Tibial artery (tissue), 4 donors: ENCODE measurements at regions not wholly inside any gene's neighbourhood (a gene's known extent, or its start where the extent isn't known, plus 50 kb on each side); places are given as distances from the start of the nearest gene placed in this dataset.

Source experiments
- DNase-seq, 2 donors: peaks; one replicate each; pipeline ENCODE4 v3.0.0-alpha.2; 2019
- H3K27ac ChIP-seq, 2 donors: fragments of 200-600 bp; sonication (generic) in 1 of 2; 1 replicate in 1 of 2; 2 replicates in 1 of 2; pipeline ENCODE4 v1.5.1; 2018 to 2019; ENCODE audit warnings: mild to moderate bottlenecking in 1 of 2
- H3K27me3 ChIP-seq, 2 donors: fragments of 200-600 bp; sonication (generic) in 1 of 2; one replicate each; pipeline versions ENCODE4 v1.5.1 to v1.6.0; 2016 to 2019
- H3K36me3 ChIP-seq, 3 donors: fragments of 200-600 bp; sonication (generic) in 2 of 3; one replicate each; pipeline ENCODE4 v1.5.1; 2016 to 2019; ENCODE audit warnings: mild to moderate bottlenecking in 2 of 3
- H3K4me1 ChIP-seq, 4 donors: fragments of 200-600 bp; sonication (generic) in 2 of 4; 1 replicate in 3 of 4; 2 replicates in 1 of 4; pipeline ENCODE4 v1.5.1; 2016 to 2019
- H3K4me3 ChIP-seq, 2 donors: fragments of 200-600 bp; sonication (generic) in 1 of 2; 1 replicate in 1 of 2; 2 replicates in 1 of 2; pipeline ENCODE4 v1.5.1; 2018 to 2019; ENCODE audit warnings: mild to moderate bottlenecking in 2 of 2
- H3K9me3 ChIP-seq, 3 donors: fragments of 200-600 bp; sonication (generic) in 1 of 3; one replicate each; pipeline ENCODE4 v1.5.1; 2016 to 2019
- intact Hi-C: fragments of 100-400 bp; cut with DNase I; formaldehyde crosslinking; loops from one replicate; pipeline ENCODE4 v1.15.0; 2023; ENCODE audit warnings: low total_unique reads
- TF ChIP-seq, protein P1 (sequence below), 2 experiments: fragments of 200-600 bp in 1 of 2; fragments of 450-650 bp in 1 of 2; IDR thresholded peaks; one replicate each; pipeline ENCODE4 v1.5.1; 2017 to 2019; ENCODE audit warnings: antibody characterized with exemption in 2 of 2, mild to moderate bottlenecking in 1 of 2, moderate library complexity in 1 of 2

DNA sequence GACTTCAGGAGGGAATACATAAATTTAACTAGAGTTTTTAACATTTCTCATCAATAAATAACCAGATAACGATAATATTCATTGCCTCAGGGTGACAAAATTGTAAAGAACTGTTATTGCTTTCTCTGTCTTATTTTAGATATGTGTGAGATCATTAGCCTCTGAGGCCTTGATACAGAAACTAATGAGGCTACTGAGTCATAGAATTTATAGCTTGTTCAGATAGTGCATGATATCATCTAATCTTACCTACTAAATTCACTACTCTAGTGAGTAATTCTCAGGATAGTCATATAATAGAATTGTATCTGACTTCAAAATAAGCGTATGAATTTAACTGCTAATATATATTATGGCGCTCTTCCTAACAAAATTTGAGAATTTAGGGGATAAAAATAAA, 360.8 kb upstream of the KLHL1 start:
- no peak for DNase-seq
- intact Hi-C loops: no loop called here
- H3K9me3 ChIP-seq: no peaks in the 10 kb centered on the region
- no peaks in the 10 kb centered on the region for H3K4me1 ChIP-seq
- H3K27ac ChIP-seq: no peak overlapping the region
- no peak overlapping the region for H3K4me3 ChIP-seq
- no peaks in the 10 kb centered on the region for H3K27me3 ChIP-seq
- TF ChIP-seq, protein P1, sequence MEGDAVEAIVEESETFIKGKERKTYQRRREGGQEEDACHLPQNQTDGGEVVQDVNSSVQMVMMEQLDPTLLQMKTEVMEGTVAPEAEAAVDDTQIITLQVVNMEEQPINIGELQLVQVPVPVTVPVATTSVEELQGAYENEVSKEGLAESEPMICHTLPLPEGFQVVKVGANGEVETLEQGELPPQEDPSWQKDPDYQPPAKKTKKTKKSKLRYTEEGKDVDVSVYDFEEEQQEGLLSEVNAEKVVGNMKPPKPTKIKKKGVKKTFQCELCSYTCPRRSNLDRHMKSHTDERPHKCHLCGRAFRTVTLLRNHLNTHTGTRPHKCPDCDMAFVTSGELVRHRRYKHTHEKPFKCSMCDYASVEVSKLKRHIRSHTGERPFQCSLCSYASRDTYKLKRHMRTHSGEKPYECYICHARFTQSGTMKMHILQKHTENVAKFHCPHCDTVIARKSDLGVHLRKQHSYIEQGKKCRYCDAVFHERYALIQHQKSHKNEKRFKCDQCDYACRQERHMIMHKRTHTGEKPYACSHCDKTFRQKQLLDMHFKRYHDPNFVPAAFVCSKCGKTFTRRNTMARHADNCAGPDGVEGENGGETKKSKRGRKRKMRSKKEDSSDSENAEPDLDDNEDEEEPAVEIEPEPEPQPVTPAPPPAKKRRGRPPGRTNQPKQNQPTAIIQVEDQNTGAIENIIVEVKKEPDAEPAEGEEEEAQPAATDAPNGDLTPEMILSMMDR (IDR thresholded peaks at IDR 0.05): no peak
- H3K36me3 ChIP-seq: no peaks in the 10 kb centered on the region

DNA sequence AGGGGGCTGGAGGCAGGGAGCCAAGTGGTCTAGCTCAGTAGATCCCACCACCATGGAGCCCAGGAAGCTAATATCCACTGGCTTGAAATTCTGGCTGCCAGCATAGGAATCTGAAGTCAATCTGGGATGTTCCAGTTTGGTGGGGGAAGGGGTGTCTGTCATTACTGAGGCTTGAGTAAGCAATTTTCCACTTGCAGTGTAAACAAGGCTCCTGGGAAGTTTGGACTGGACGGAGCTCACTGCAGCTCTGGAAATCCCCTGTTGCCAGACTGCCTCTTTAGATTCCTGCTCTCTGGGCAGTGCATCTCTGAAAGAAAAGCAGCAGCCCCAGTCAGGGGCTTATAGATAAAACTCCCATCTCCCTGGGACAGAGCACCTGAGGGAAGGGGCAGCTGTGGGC, 349.2 kb upstream of the KLHL1 start:
- TF ChIP-seq, protein P1 (IDR thresholded peaks at IDR 0.05): no peak
- Histone ChIP-seq H3K27ac (no peak overlapping the region), H3K9me3 (no peaks in the 10 kb centered on the region)

DNA sequence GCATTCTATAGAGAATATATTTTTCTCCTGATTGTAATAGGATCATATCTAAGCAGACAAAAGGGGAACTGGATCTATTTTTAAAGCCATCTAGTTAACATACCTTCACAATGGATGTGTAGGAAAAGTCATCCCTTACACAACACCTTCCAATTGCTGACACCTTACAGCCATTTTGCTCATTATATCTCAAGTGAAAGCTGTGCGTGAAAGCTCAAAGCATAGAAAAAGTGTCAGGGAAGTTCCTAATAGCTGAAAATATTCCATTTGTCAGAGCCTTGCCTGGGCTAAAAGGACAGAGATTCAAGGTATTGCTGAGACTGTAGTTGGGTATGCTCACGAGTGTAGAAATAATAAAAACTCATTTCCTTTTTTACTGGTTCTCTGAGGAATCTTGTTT, 340.6 kb upstream of the KLHL1 start:
- no peaks in the 10 kb centered on the region for H3K27me3 ChIP-seq
- TF ChIP-seq, protein P1 (IDR thresholded peaks at IDR 0.05): no peak
- H3K4me1 ChIP-seq: no peaks in the 10 kb centered on the region
- no peak for DNase-seq
- H3K4me3 ChIP-seq: no peak overlapping the region
- H3K36me3 ChIP-seq: no peaks in the 10 kb centered on the region
- intact Hi-C loops: no loop called here
- H3K27ac ChIP-seq: no peak overlapping the region
- H3K9me3 ChIP-seq: no peaks in the 10 kb centered on the region

More for the DNA sequence above, 349.2 kb upstream of the KLHL1 start:
- no peaks in the 10 kb centered on the region for H3K27me3 ChIP-seq
- H3K36me3 ChIP-seq: no peaks in the 10 kb centered on the region
- intact Hi-C loops: no loop called here
- no peak overlapping the region for H3K4me3 ChIP-seq
- no peaks in the 10 kb centered on the region for H3K4me1 ChIP-seq
- no peak for DNase-seq

DNA sequence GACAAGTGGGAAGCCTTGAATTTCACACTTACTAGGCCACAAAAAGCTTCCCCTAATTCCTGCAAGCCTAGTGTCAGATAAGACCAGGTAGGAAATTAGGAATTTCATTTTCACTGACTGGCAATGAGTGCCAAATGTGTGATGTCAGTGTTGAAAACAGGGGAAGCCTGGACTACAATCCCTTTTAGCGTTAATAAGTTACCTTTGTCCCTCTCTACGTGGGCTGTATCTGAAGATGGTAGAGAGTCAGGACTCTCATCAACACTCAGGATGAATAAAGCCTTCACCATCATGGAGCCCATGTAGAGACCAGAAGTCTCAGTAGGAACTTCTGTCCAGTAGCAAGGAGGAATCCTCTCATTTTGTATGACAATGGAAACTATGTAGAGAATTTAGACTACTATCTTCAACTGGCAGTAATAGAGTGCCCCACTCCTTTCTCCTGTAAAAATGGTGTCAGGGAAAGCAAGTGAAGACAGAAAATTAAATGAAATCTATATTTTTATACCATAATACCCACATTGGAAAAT, 324.1 kb upstream of the KLHL1 start:
- intact Hi-C loops: no loop called here
- no peaks in the 10 kb centered on the region for H3K4me1 ChIP-seq
- H3K9me3 ChIP-seq: no peaks in the 10 kb centered on the region
- TF ChIP-seq, protein P1 (IDR thresholded peaks at IDR 0.05): no peak
- no peak for DNase-seq
- no peak overlapping the region for H3K27ac ChIP-seq
- H3K4me3 ChIP-seq: no peak overlapping the region
- no peaks in the 10 kb centered on the region for H3K36me3 ChIP-seq
- no peaks in the 10 kb centered on the region for H3K27me3 ChIP-seq

DNA sequence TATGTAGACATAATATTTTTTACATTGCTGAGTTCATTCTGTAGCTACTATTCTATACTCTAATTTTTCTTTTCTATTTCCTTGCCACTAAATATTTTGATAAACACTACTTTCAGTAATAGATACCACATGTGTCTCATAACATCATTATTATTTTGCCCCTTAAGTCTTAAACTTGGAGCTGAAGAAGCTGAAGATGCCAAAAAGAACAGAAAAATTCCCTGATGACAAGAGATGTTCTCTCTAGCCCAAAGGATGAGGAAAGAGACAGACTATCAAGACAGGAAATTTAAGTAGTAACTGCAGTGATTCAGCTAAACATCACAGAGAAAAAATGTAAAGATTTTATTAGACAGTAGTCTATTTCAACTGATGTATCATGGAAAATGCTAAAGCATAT, 322.0 kb upstream of the KLHL1 start:
- no peaks in the 10 kb centered on the region for H3K4me1 ChIP-seq
- DNase-seq: no peak
- H3K27ac ChIP-seq: no peak overlapping the region
- no peaks in the 10 kb centered on the region for H3K27me3 ChIP-seq
- no peak overlapping the region for H3K4me3 ChIP-seq
- no peaks in the 10 kb centered on the region for H3K36me3 ChIP-seq
- TF ChIP-seq, protein P1 (IDR thresholded peaks at IDR 0.05): no peak
- intact Hi-C loops: no loop called here
- H3K9me3 ChIP-seq: no peaks in the 10 kb centered on the region

DNA sequence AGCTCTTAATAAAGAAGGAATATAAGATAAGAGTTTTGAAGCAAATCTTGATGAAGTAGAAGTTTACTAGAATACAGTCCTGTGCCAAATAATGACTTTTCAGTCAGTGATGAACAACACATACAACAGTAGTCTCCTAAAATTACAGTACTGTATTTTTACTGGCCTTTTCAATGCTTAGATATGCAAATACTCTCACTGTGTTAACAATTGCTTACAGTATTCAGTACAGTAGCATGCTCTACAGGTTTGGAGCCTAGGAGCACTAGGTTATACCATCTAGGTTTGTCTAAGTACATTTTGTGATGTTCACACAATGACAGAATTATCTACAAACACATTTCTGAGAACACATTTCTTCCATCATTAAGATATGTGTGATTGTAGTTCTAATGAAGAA, 316.7 kb upstream of the KLHL1 start:
- H3K27ac ChIP-seq: no peak overlapping the region
- TF ChIP-seq, protein P1 (IDR thresholded peaks at IDR 0.05): no peak
- no peaks in the 10 kb centered on the region for H3K36me3 ChIP-seq
- no peak for DNase-seq
- H3K4me1 ChIP-seq: no peaks in the 10 kb centered on the region
- intact Hi-C loops: no loop called here
- no peaks in the 10 kb centered on the region for H3K27me3 ChIP-seq
- H3K9me3 ChIP-seq: no peaks in the 10 kb centered on the region
- H3K4me3 ChIP-seq: no peak overlapping the region
